SK-N-MC (cell line): ENCODE measurements at regions not wholly inside any gene's neighbourhood (a gene's known extent, or its start where the extent isn't known, plus 50 kb on each side); places are given as distances from the start of the nearest gene placed in this dataset.

Experiments
- DNase-seq: peaks from one replicate; pipeline ENCODE4 v3.0.0-alpha.2; 2011; ENCODE audit warnings: low read depth, low spot score
- H3K27ac ChIP-seq: fragments of 200-600 bp; sonication (generic); 2 replicates; pipeline ENCODE4 v1.5.1; 2016; ENCODE audit warnings: mixed run types
- H3K36me3 ChIP-seq: fragments of 200-600 bp; sonication (generic); 2 replicates; pipeline ENCODE4 v1.6.1; 2017; ENCODE audit warnings: antibody characterized with exemption, low read length, mixed read lengths; ENCODE audit not compliant: insufficient read depth
- H3K4me3 ChIP-seq: fragments of 200-600 bp; sonication (generic); 2 replicates; pipeline ENCODE4 v1.5.1; 2016
- H3K9ac ChIP-seq: fragments of 200-600 bp; sonication (generic); 2 replicates; pipeline ENCODE4 v1.8.0; 2017; ENCODE audit warnings: mixed run types, mixed read lengths; ENCODE audit not compliant: insufficient read length
- H3K9me3 ChIP-seq: fragments of 200-600 bp; sonication (generic); 2 replicates; pipeline ENCODE4 v1.6.1; 2017; ENCODE audit warnings: low read depth, mild to moderate bottlenecking, antibody characterized with exemption, low read length, moderate library complexity, mixed read lengths
- EZH2 ChIP-seq: fragments of 200-600 bp; sonication (generic); IDR thresholded peaks from one replicate; pipeline ENCODE4 v1.6.1; 2017; ENCODE audit warnings: antibody characterized with exemption
- FOXP2 ChIP-seq: optimal IDR thresholded peaks from 2 replicates; pipeline ENCODE3; 2011; ENCODE audit warnings: mild to moderate bottlenecking, moderate library complexity; ENCODE audit not compliant: insufficient read depth; ENCODE audit errors: extremely low read length, control extremely low read depth
- POLR2AphosphoS5 ChIP-seq: IDR thresholded peaks from 2 replicates; pipeline ENCODE4 v1.6.1; 2012; ENCODE audit warnings: mild to moderate bottlenecking, low read depth, low read length, borderline replicate concordance

DNA sequence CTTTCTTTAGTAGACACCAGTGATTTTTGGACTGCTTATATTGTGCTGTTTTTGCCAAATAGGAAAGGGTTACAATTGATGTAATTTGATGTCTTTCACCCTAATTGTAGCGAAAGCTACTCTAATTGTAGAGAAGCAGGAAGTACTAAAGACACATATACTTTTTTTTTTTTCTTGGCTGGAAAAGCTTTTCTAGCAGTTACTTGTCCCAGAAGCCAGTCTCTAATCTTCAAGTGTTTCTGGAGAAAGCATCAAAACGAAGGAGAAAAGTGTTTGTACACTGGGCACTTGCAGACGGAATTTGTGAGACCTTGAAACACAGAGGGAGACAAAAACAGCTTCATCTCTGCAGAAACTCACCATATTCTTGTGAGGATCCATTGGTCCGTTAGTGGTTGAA is 616.5 kb upstream of the LCORL start:
- TF ChIP-seq POLR2AphosphoS5 (no peak), EZH2 (no peak), FOXP2 (no peak)
- Histone ChIP-seq H3K27ac (no peak overlapping the region), H3K4me3 (no peak overlapping the region), H3K9me3 (no peaks in the 10 kb centered on the region), H3K36me3 (no peaks in the 10 kb centered on the region), H3K9ac (no peak overlapping the region)
- DNase-seq: no peak

GRCh38 chr4:18636001-18636585 is 614.5 kb upstream of the LCORL start:
- no peak for DNase-seq
- H3K9me3 ChIP-seq: no peaks in the 10 kb centered on the region

DNA sequence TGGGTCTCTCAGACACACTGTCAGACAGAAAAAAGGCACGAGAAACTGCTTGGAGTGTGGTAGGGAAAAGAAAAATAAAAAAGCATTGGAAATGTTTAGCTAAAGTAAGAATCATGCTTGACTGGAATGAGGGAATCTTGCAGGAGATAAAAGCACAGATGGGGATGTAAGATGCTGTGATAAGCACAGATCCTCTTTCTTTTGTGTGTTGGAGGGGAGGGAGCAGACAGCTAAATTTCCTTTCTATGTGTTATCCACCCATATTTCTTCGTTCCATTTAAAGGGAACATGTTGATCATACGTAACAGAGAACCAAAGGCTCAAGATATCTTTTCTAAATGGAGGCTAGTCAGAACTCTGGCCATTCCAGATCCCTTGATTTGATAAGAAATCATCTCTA is 614.0 kb upstream of the LCORL start:
- H3K9ac ChIP-seq: no peak overlapping the region
- no peaks in the 10 kb centered on the region for H3K36me3 ChIP-seq
- DNase-seq: no peak
- TF ChIP-seq EZH2 (no peak), FOXP2 (no peak), POLR2AphosphoS5 (no peak)
- no peaks in the 10 kb centered on the region for H3K9me3 ChIP-seq
- H3K4me3 ChIP-seq: no peak overlapping the region
- no peak overlapping the region for H3K27ac ChIP-seq

More at GRCh38 chr4:18636001-18636585, 614.5 kb upstream of the LCORL start:
- Histone ChIP-seq H3K36me3 (no peaks in the 10 kb centered on the region), H3K27ac (no peak overlapping the region), H3K9ac (no peak overlapping the region), H3K4me3 (no peak overlapping the region)
- TF ChIP-seq POLR2AphosphoS5: no peak
- no peak for TF ChIP-seq EZH2
- no peak for TF ChIP-seq FOXP2

- Histone ChIP-seq H3K36me3 (no peaks in the 10 kb centered on the region), H3K27ac (no peak overlapping the region)
Measured at GRCh38 chr4:18631586-18631985, 610.0 kb upstream of the LCORL start.

DNA sequence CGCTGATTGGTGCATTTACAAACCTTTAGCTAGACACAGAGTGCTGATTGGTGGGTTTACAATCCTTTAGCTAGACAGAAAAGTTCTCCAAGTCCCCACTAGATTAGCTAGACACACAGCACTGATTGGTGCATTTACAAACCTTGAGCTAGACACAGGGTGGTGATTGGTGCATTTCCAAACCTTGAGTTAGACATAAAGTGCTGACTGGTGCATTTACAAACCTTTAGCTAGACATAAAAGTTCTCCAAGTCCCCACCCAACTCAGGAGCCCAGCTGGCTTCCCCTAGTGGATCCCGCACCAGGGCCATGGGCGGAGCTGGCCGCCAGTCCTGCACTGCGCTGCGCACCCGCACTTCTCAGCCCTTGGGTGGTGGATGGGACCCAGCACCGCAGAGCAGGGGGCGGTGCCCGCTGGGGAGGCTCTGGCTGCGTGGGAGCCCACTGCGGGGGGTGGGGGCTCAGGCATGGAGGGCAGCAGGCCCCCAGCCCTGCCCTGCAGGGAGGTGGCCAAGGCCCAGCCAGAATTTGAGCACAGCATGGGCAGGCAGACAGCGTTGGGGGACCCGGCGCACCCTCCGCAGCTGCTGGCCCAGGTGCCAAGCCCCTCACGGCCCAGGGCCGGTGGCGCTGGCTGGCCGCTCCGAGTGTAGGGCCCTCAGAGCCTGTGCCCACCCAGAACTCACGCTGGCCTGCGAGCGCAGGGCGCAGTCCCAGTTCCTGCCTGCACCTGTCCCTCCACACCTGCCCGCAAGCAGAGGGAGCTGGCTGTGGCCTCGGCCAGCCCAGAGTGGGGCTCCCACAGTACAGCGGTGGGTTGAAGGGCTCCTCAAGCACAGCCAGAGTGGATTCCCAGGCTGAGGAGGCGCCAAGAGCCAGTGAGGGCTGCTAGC is 608.9 kb upstream of the LCORL start:
- no peak overlapping the region for H3K27ac ChIP-seq
- DNase-seq: no peak

More at GRCh38 chr4:18631586-18631985, 610.0 kb upstream of the LCORL start:
- H3K9ac ChIP-seq: no peak overlapping the region
- no peak for DNase-seq
- H3K9me3 ChIP-seq: no peaks in the 10 kb centered on the region
- TF ChIP-seq POLR2AphosphoS5: no peak
- no peak for TF ChIP-seq EZH2
- TF ChIP-seq FOXP2: no peak
- no peak overlapping the region for H3K4me3 ChIP-seq

GRCh38 chr4:18627447-18628005 is 606.0 kb upstream of the LCORL start:
- no peak overlapping the region for H3K4me3 ChIP-seq
- no peak for DNase-seq
- no peak overlapping the region for H3K27ac ChIP-seq
- H3K36me3 ChIP-seq: no peaks in the 10 kb centered on the region
- H3K9ac ChIP-seq: no peak overlapping the region
- TF ChIP-seq FOXP2: no peak
- no peak for TF ChIP-seq EZH2
- no peak for TF ChIP-seq POLR2AphosphoS5
- no peaks in the 10 kb centered on the region for H3K9me3 ChIP-seq

More for the DNA sequence above, 608.9 kb upstream of the LCORL start:
- no peaks in the 10 kb centered on the region for H3K9me3 ChIP-seq
- no peaks in the 10 kb centered on the region for H3K36me3 ChIP-seq
- TF ChIP-seq FOXP2 (no peak), EZH2 (no peak), POLR2AphosphoS5 (no peak)
- no peak overlapping the region for H3K9ac ChIP-seq
- no peak overlapping the region for H3K4me3 ChIP-seq

GRCh38 chr4:18626996-18627395 is 605.4 kb upstream of the LCORL start:
- TF ChIP-seq EZH2: no peak
- TF ChIP-seq POLR2AphosphoS5: no peak
- TF ChIP-seq FOXP2: no peak
- H3K36me3 ChIP-seq: no peaks in the 10 kb centered on the region
- DNase-seq: no peak

DNA sequence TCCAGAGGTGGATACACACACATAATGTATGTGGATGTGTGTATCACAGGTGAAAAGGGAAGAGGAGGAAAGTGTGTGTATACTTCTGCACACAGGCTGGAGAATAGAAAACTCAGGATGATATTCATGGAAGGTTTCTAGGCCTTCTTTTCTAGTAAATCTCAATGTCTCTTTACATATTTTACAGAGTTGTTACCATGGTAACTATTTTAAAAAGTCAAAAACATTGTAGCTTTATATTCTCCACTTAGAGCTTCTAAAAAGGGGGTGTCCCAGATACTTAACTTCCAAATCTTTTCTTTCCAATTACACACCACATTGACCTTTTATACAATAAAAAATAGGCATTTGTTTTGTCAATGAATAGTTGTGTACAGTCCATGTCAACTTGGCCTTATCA is 604.8 kb upstream of the LCORL start:
- TF ChIP-seq EZH2 (no peak), POLR2AphosphoS5 (no peak), FOXP2 (no peak)
- Histone ChIP-seq H3K36me3 (no peaks in the 10 kb centered on the region), H3K4me3 (no peak overlapping the region), H3K9me3 (no peaks in the 10 kb centered on the region), H3K27ac (no peak overlapping the region), H3K9ac (no peak overlapping the region)
- no peak for DNase-seq

More at GRCh38 chr4:18626996-18627395, 605.4 kb upstream of the LCORL start:
- Histone ChIP-seq H3K27ac (no peak overlapping the region), H3K4me3 (no peak overlapping the region), H3K9ac (no peak overlapping the region), H3K9me3 (no peaks in the 10 kb centered on the region)
